Activated CD8-positive, alpha-beta memory T cell treated with anti-CD3 and anti-CD28 coated beads, Interleukin-2, amount 10 ng/mL, durations not matched to agents 7 days and 5 days (primary cell): ENCODE measurements at regions not wholly inside any gene's neighbourhood (a gene's known extent, or its start where the extent isn't known, plus 50 kb on each side); places are given as distances from the start of the nearest gene placed in this dataset.

Experiments used
- ATAC-seq: fragments of 150-1000 bp; cut with Tn5 transposase; one replicate; pipeline ENCODE4 v1.10.0; 2021; ENCODE audit warnings: moderate library complexity
- CTCF ChIA-PET: fragments of 350-600 bp; sonication (Branson Sonifier 250); formaldehyde crosslinking; loops from one replicate; lab custom pipeline; 2021; ENCODE audit warnings: antibody characterized with exemption; lab: Charles Lee
- DNase-seq: peaks from one replicate; pipeline ENCODE4 v3.0.0-alpha.2; 2020
- H3K27ac Mint-ChIP-seq: one replicate; pipeline ENCODE4 v1.8.0; 2021; ENCODE audit warnings: mild to moderate bottlenecking, mixed read lengths
- H3K27me3 Mint-ChIP-seq: one replicate; pipeline ENCODE4 v1.8.0; 2021; ENCODE audit warnings: mixed read lengths
- H3K36me3 Mint-ChIP-seq: one replicate; pipeline ENCODE4 v1.8.0; 2021; ENCODE audit warnings: mild to moderate bottlenecking, mixed read lengths
- H3K4me1 Mint-ChIP-seq: one replicate; pipeline ENCODE4 v1.8.0; 2021; ENCODE audit warnings: mixed read lengths
- H3K4me3 Mint-ChIP-seq: one replicate; pipeline ENCODE4 v1.8.0; 2021; ENCODE audit warnings: mild to moderate bottlenecking, moderate library complexity, mixed read lengths
- H3K9me3 Mint-ChIP-seq: one replicate; pipeline ENCODE4 v1.8.0; 2022; ENCODE audit warnings: low read depth, mixed read lengths

DNA sequence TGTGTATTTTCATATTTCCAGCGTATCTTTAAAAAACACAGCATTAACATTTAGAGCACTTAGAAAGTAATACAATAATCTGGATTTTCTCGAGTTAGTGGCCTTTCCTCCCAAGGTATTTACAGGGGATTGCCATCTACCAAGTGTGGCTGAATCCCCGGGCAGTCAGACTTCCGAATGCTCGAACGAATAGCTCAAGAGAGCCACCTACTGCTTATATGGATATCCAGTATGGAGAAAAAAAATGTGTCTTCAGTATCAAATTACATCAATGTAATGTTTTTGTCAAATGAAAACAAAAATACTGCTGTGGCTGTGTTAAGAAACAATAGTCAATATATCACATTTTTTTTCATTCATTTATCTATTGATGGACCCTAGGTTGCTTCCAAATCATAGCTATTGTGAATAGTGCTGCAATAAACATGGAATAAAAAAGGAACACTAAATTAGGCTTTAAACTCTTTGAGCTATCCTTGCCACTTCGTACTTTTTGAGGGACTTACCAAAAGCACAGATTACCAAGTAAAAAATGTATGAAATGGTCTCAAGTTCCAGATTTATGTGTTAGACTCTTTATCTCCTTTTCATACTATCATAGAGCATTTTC lies 654.5 kb upstream of the PTCHD4 start:
- no peak for ATAC-seq
- CTCF ChIA-PET, result interaction anchor here (1.3 kb wide), 1 partner anchor 978 kb away, joined by 7 read pairs; no protein-coding TSS in a partner anchor
- Mint-ChIP-seq H3K4me1 (no peaks in the 10 kb centered on the region), H3K36me3 (no peaks in the 10 kb centered on the region), H3K27me3 (no peaks in the 10 kb centered on the region), H3K27ac (no peak overlapping the region), H3K4me3 (no peak overlapping the region), H3K9me3 (no peaks in the 10 kb centered on the region)
- no peak for DNase-seq

DNA sequence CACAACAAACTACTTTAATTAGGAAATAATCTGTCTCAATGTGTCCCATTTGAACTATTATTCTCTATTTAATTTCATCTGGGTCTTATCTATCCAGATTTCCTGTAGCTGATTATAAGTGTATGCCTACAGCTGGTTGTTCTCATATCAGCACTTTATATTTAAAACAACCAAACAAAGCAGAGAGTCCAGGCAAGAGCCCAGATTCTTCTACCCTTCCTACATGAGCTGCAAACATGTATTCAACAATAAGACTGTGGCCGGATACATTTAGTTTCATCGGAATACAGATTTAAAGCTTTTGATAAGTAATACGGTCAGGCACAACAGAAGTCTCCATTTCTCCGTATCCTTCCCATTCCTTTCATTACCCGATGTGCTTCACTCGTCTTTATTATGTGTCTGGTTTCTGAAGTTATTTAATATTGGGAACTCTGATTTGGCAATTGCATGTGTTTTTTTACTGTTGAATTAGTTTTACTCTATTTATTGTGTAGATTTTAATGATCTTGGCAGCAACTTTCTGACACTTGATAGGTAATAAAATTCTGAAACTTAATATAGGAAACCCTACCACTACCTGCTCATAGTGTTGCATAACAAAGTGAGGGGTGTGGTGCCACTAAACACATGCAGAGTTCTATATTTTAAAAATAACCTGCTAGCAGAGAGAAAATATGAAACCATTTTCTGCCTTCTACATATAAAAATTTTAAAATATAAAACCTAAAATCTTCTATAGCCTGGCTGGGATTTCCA lies 653.5 kb upstream of the PTCHD4 start:
- DNase-seq (no peak), ATAC-seq (no peak)
- Mint-ChIP-seq H3K27me3 (no peaks in the 10 kb centered on the region), H3K9me3 (peaks cover 3% of the 10 kb centered on the region), H3K4me3 (no peak overlapping the region), H3K36me3 (no peaks in the 10 kb centered on the region), H3K4me1 (no peaks in the 10 kb centered on the region), H3K27ac (no peak overlapping the region)
- CTCF ChIA-PET, result interaction anchor here (1.3 kb wide), 1 partner anchor 977 kb away, joined by 7 read pairs; no protein-coding TSS in a partner anchor

DNA sequence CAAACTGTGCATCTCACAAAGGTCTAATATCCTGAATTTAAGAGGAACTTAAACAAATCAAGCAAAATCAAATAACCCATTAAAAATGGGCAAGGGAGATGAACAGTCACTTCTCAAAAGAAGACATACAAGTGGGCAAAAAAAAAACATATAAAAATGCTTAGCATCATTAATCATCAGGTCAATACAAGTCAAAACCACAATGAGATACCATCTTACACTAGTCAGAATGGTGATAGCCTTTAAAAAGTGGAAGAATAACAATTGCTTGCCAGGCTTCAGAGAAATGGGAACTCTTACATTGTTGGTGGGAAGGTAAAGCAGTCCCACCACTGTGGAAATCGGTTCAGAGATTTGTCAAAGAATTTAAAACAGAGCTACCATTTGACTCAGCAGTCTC lies 646.7 kb upstream of the PTCHD4 start:
- H3K27ac Mint-ChIP-seq, result no peak overlapping the region
- no peak for ATAC-seq
- CTCF ChIA-PET, result no interaction called here
- no peaks in the 10 kb centered on the region for H3K4me1 Mint-ChIP-seq
- peaks cover 7% of the 10 kb centered on the region for H3K9me3 Mint-ChIP-seq
- DNase-seq, result no peak
- no peak overlapping the region for H3K4me3 Mint-ChIP-seq
- H3K27me3 Mint-ChIP-seq, result no peaks in the 10 kb centered on the region
- H3K36me3 Mint-ChIP-seq, result no peaks in the 10 kb centered on the region

DNA sequence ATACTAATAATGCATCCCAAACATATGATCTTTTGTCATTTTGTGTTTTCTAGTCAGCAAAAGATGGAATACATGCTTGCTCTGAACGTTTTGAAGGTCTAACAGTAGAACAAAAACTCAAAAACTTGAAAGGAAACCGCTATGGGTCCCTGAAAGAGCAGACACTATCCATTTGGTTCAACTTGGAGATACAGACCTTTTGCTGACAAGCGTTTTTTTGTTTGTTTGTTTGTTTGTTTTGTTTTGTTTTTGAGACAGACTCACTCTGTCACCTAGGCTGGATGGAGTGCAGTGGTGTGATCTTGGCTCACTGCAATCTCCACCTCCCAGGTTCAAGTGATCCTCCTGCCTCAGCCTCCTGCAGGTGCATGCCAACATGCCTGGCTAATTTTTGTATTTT lies 644.3 kb upstream of the PTCHD4 start:
- DNase-seq, result no peak
- Mint-ChIP-seq H3K36me3 (no peaks in the 10 kb centered on the region), H3K4me1 (no peaks in the 10 kb centered on the region), H3K27me3 (no peaks in the 10 kb centered on the region), H3K27ac (no peak overlapping the region), H3K4me3 (no peak overlapping the region), H3K9me3 (peaks cover 10% of the 10 kb centered on the region)
- ATAC-seq, result no peak
- CTCF ChIA-PET, result no interaction called here

DNA sequence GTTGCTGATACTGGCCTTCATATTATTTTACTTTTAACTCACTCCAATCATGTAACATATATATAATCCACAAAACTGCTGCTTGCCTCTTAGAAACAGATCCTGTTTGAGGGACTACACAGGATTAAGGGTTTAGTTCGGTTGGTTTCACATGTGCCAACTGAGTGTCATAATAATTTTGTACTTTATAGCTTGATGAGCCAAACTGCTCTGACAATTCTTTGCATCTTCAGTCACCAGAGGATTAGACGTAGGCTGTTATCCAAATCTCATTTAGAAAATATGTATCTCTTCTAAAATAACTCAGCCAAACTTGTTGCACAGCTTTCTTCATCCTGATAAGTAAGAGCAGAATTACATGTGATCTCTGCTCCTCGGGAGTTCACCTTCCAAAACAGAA lies 643.6 kb upstream of the PTCHD4 start:
- no peak for DNase-seq
- Mint-ChIP-seq H3K27ac (no peak overlapping the region), H3K4me3 (no peak overlapping the region), H3K4me1 (no peaks in the 10 kb centered on the region), H3K36me3 (no peaks in the 10 kb centered on the region), H3K9me3 (peaks cover 8% of the 10 kb centered on the region), H3K27me3 (no peaks in the 10 kb centered on the region)
- ATAC-seq, result no peak
- CTCF ChIA-PET, result no interaction called here

DNA sequence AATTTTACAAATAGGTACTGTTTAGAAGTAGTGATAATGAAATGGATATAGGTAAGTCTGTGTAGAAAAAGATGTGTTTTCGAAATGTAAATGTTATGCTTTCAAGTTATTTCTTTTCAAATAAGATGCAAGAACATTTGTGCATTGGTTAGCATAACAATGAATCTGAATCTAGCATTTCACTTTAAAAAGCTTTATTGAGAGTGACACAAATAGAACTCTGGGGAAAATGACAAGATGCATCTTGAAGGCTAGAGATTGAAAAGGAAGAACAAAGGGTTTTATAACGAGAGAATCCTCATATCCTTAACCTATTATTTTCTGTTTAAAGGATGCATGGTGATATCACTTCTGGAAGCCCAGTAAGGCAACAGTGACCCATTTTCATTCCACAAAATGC lies 639.9 kb upstream of the PTCHD4 start:
- no peaks in the 10 kb centered on the region for H3K27me3 Mint-ChIP-seq
- ATAC-seq, result no peak
- H3K36me3 Mint-ChIP-seq, result no peaks in the 10 kb centered on the region
- DNase-seq, result no peak
- H3K4me1 Mint-ChIP-seq, result no peaks in the 10 kb centered on the region
- CTCF ChIA-PET, result no interaction called here
- no peak overlapping the region for H3K27ac Mint-ChIP-seq
- H3K4me3 Mint-ChIP-seq, result no peak overlapping the region
- peaks cover 8% of the 10 kb centered on the region for H3K9me3 Mint-ChIP-seq

DNA sequence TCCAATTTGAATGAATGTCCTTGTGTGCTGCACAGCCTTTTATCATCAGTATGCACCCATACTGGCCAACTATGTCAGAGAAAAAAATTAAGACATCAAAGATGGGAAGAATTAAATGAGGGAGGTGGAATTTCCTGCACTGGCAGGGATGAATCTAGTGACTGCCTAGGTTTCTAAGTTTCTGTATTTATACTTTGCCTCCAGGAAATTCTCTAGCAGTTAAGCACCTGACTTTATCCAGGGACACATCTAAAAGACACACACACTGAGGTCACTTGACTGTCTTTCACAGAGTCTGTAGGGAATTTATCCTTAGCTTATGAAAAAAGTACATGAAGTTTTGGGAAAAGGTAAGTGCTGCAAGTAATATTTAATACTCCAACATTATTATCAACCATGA lies 636.5 kb upstream of the PTCHD4 start:
- peaks cover 3% of the 10 kb centered on the region for H3K9me3 Mint-ChIP-seq
- no peak for DNase-seq
- H3K27ac Mint-ChIP-seq, result no peak overlapping the region
- H3K27me3 Mint-ChIP-seq, result no peaks in the 10 kb centered on the region
- no peaks in the 10 kb centered on the region for H3K4me1 Mint-ChIP-seq
- no peak overlapping the region for H3K4me3 Mint-ChIP-seq
- CTCF ChIA-PET, result no interaction called here
- no peaks in the 10 kb centered on the region for H3K36me3 Mint-ChIP-seq
- no peak for ATAC-seq

DNA sequence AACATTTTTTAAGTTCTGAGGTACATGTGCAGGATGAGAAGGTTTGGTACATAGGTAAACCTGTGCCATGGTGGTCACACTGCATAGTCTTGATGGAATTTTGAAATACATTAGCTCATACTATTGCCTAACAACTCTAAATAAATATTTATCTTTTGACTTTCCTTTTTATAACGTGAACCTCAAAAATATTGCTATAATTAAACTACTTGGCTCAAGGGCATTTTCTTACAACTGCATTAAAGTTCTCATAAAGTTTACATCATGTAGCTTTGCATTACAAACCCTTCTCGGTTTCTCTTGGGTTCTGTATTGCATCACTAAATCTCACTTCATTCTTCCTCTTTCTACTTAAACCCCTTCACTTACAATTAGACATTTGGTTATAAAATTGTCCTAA lies 636.0 kb upstream of the PTCHD4 start:
- DNase-seq (no peak), ATAC-seq (no peak)
- Mint-ChIP-seq H3K27me3 (no peaks in the 10 kb centered on the region), H3K36me3 (no peaks in the 10 kb centered on the region), H3K27ac (no peak overlapping the region), H3K9me3 (no peaks in the 10 kb centered on the region), H3K4me1 (no peaks in the 10 kb centered on the region), H3K4me3 (no peak overlapping the region)
- CTCF ChIA-PET, result no interaction called here

DNA sequence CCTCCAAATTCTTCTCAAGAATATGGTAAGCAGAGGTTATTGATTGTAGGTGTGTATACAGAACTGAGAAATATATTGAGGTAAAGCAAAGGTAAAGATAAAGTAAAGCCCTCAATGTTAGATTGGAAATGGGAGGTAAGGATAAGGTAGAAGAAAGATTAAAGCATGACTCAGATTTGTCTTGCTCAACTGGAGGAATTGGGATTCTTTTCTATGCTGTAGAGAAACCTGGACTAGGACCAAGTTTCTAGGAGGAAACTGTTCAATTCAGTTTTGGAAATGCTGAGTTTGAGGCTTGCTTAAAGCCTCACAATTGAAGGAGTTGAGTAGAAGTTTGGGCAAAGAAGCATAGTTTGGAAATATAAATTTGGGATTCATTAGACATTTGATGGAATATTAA lies 634.0 kb upstream of the PTCHD4 start:
- Mint-ChIP-seq H3K36me3 (no peaks in the 10 kb centered on the region), H3K27ac (no peak overlapping the region), H3K27me3 (no peaks in the 10 kb centered on the region), H3K4me1 (no peaks in the 10 kb centered on the region), H3K4me3 (no peak overlapping the region), H3K9me3 (no peaks in the 10 kb centered on the region)
- CTCF ChIA-PET, result no interaction called here
- DNase-seq (no peak), ATAC-seq (no peak)

DNA sequence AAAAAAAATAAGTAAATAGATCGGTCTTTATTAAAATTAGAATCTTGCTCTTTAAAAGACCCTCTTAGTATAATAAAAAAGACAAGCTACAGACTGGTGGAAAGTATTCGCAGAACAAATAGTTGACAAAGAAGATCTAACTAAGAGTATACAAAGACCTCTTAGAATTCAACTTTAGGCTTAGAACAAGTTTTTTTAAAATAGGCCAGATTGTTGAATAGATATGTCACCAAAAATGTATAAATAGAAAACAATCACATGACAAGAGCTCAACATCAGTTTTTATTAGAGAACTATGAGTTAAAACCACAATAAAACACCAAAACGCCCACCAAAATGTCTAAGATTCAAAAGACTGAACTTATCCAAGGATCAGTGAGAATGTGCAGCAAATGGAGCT lies 632.7 kb upstream of the PTCHD4 start:
- Mint-ChIP-seq H3K27me3 (no peaks in the 10 kb centered on the region), H3K36me3 (no peaks in the 10 kb centered on the region), H3K4me1 (no peaks in the 10 kb centered on the region), H3K27ac (no peak overlapping the region), H3K9me3 (no peaks in the 10 kb centered on the region), H3K4me3 (no peak overlapping the region)
- CTCF ChIA-PET, result no interaction called here
- DNase-seq (no peak), ATAC-seq (no peak)

DNA sequence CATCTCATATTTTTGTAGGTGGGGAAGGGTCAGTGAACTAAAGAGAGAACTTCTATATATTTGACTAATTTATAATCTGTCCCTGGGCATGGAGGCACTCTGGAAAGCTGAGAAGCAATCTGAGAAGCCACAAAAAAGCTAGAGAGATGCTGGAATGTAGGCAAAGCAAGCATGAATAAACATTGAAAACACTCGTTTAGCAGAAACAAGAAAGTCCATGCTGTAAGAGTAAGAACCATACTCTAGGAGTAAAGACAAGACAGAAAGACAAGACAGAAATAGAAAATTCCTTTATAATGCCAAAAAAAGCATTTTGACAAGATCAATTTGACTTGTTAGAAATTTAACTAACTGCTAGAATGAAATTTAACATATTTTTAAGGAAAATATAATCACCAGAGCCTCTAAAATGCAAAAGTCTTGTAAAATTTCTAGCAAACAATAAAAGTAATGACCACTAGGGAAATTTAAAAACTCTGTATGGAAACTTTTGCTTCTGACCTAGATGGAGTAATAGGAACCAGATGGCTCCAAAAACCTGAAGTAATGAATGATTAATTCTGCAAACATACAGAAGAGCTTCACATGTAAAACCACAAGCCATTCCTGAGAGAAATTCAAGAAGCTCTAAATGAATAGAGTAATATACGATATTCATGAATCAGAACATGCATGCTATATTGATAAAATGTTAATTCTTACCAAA lies 625.7 kb upstream of the PTCHD4 start:
- DNase-seq (no peak), ATAC-seq (no peak)
- no peaks in the 10 kb centered on the region for H3K36me3 Mint-ChIP-seq
- no peaks in the 10 kb centered on the region for H3K4me1 Mint-ChIP-seq
- peaks cover 4% of the 10 kb centered on the region for H3K9me3 Mint-ChIP-seq
- CTCF ChIA-PET, result no interaction called here
- no peaks in the 10 kb centered on the region for H3K27me3 Mint-ChIP-seq
- H3K27ac Mint-ChIP-seq, result no peak overlapping the region
- H3K4me3 Mint-ChIP-seq, result no peak overlapping the region

DNA sequence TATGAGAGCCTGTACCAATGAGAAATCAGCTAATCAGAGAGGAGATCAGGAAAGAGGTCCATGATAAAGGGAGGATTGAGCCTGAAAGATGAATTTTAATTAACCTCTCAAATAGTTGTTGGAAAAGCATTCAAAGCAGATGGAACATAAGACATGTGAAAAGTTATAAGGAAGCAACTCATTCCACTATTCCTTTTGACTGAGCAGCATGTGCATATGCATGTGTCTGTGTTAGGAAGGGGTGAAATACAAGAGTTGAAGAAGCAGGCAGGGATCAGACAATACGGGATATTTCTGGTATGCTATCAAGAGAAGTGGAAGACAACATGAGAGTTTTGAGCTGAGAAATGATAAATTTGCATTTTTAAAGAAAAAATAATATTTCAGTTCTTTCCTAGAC lies 624.8 kb upstream of the PTCHD4 start:
- Mint-ChIP-seq H3K27me3 (no peaks in the 10 kb centered on the region), H3K27ac (no peak overlapping the region), H3K4me3 (no peak overlapping the region), H3K4me1 (no peaks in the 10 kb centered on the region), H3K9me3 (peaks cover 4% of the 10 kb centered on the region), H3K36me3 (no peaks in the 10 kb centered on the region)
- CTCF ChIA-PET, result no interaction called here
- DNase-seq (no peak), ATAC-seq (no peak)

DNA sequence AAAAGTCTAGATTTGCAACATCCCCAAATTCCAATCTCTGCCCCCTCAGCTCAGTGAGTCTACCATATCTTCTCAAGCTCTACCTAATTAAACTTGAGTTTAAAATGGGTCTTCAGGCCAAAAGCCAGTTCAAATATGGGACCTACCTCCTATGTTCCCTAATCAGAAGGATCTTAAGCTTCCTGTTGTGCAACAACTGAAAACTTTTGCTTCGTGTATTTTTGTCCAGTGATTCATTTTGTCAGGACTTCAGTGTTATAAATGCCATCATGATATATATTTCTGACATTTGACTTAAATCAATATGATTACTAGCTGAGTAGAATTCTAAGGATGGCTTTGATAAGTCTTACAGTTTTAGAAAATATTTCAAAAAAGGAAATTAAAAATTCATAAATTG lies 622.6 kb upstream of the PTCHD4 start:
- DNase-seq, result no peak
- no peak overlapping the region for H3K4me3 Mint-ChIP-seq
- no peaks in the 10 kb centered on the region for H3K4me1 Mint-ChIP-seq
- H3K36me3 Mint-ChIP-seq, result no peaks in the 10 kb centered on the region
- no peak overlapping the region for H3K27ac Mint-ChIP-seq
- ATAC-seq, result no peak
- H3K9me3 Mint-ChIP-seq, result peaks cover 14% of the 10 kb centered on the region
- CTCF ChIA-PET, result no interaction called here
- H3K27me3 Mint-ChIP-seq, result no peaks in the 10 kb centered on the region

DNA sequence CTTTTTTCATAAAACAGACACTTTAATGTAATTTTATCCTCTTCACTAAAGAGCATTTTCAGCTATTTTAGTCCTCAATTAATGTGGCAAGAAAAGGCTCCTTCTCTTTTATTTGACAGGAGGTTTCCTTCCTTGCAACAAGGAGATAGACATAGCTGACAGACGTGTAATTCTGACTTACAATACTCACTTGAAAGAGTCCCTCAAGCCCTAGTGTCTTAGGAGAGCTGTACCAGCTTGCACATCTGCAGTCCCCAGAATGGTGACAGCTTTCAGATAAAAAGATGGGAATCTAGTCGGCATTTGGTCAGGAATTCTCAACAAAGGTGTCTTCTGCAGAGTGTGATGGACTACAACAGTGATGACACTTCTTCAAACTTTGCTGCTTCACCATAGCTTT lies 603.7 kb upstream of the PTCHD4 start:
- peaks cover 6% of the 10 kb centered on the region for H3K9me3 Mint-ChIP-seq
- no peak overlapping the region for H3K4me3 Mint-ChIP-seq
- H3K27ac Mint-ChIP-seq, result no peak overlapping the region
- CTCF ChIA-PET, result no interaction called here
- DNase-seq (no peak), ATAC-seq (no peak)
- H3K27me3 Mint-ChIP-seq, result no peaks in the 10 kb centered on the region
- no peaks in the 10 kb centered on the region for H3K4me1 Mint-ChIP-seq
- no peaks in the 10 kb centered on the region for H3K36me3 Mint-ChIP-seq
